Common myeloid progenitor, CD34-positive (primary cell): ENCODE measurements at regions not wholly inside any gene's neighbourhood (a gene's known extent, or its start where the extent isn't known, plus 50 kb on each side); places are given as distances from the start of the nearest gene placed in this dataset.
"Not testable (repeated sequence)": the region's sequence is repeated elsewhere in the genome, so short reads cannot be mapped to it uniquely, and the experiment has no call there.

Experiments used
- CTCF ChIA-PET: fragments of 350-600 bp; sonication (Branson Sonifier 250); formaldehyde crosslinking; loops from one replicate; lab custom pipeline; 2021; ENCODE audit warnings: antibody characterized with exemption; lab: Charles Lee
- POLR2A ChIA-PET: fragments of 350-600 bp; sonication (Branson Sonifier 250); formaldehyde crosslinking; loops from one replicate; lab custom pipeline; 2021; ENCODE audit warnings: antibody characterized with exemption; lab: Charles Lee
- DNase-seq, 3 donors: peaks; one replicate each; pipeline versions ENCODE4 v3.0.0 to v3.0.0-alpha.2; 2013
- H3K27ac ChIP-seq, 2 experiments: 1 replicate in 1 of 2; 2 replicates in 1 of 2; pipeline ENCODE4 v1.7.0; 2013; ENCODE audit warnings: inconsistent platforms in 2 of 2, low read length in 2 of 2, mild to moderate bottlenecking in 2 of 2, low read depth in 1 of 2, moderate library complexity in 1 of 2; ENCODE audit not compliant: severe bottlenecking in 2 of 2, insufficient read depth in 1 of 2, poor library complexity in 1 of 2
- H3K27me3 ChIP-seq, 5 experiments: replicated peaks in 2 of 5; 1 replicate in 3 of 5; 2 replicates in 2 of 5; pipeline versions ENCODE4 v1.6.1 to v1.7.0; 2013; ENCODE audit warnings: low read length in 4 of 5, mild to moderate bottlenecking in 2 of 5, moderate library complexity in 2 of 5, inconsistent platforms in 1 of 5; ENCODE audit not compliant: insufficient read depth in 5 of 5, control insufficient read depth in 4 of 5
- H3K36me3 ChIP-seq, 4 experiments: 1 replicate in 2 of 4; 2 replicates in 2 of 4; pipeline versions ENCODE4 v1.6.1 to v1.7.0; 2013; ENCODE audit warnings: low read length in 3 of 4, control low read depth in 1 of 4, mild to moderate bottlenecking in 1 of 4; ENCODE audit not compliant: control insufficient read depth in 4 of 4, insufficient read depth in 4 of 4
- H3K4me1 ChIP-seq, 4 experiments: 1 replicate in 3 of 4; 2 replicates in 1 of 4; pipeline versions ENCODE4 v1.6.1 to v1.7.1; 2013; ENCODE audit warnings: low read length in 3 of 4, mild to moderate bottlenecking in 3 of 4, control low read depth in 1 of 4, inconsistent platforms in 1 of 4, moderate library complexity in 1 of 4; ENCODE audit not compliant: control insufficient read depth in 4 of 4, insufficient read depth in 4 of 4; ENCODE audit errors: control extremely low read depth in 1 of 4
- H3K4me3 ChIP-seq, 7 experiments: 1 replicate in 4 of 7; 2 replicates in 3 of 7; pipeline versions ENCODE4 v1.5.1 to v1.7.0; 2013; ENCODE audit warnings: mild to moderate bottlenecking in 7 of 7, low read length in 6 of 7, moderate library complexity in 6 of 7, inconsistent platforms in 2 of 7, low read depth in 2 of 7, control low read depth in 1 of 7; ENCODE audit not compliant: insufficient read depth in 4 of 7, control insufficient read depth in 1 of 7; ENCODE audit errors: extremely low read depth in 1 of 7
- H3K9me3 ChIP-seq, 5 experiments: 1 replicate in 4 of 5; 2 replicates in 1 of 5; pipeline versions ENCODE4 v1.6.1 to v1.7.1; 2013; ENCODE audit warnings: low read length in 4 of 5, mild to moderate bottlenecking in 2 of 5, inconsistent platforms in 1 of 5, low read depth in 1 of 5, moderate library complexity in 1 of 5; ENCODE audit not compliant: control insufficient read depth in 4 of 5, insufficient read depth in 2 of 5; ENCODE audit errors: control extremely low read depth in 1 of 5
- WGBS: methylation state at CpG from one replicate; pipeline ENCODE4 v1.1.5; 2013; ENCODE audit not compliant: insufficient coverage; 5-methylcytosine and 5-hydroxymethylcytosine counted together

GRCh38 chr11:38595359-38596016 lies 1997.5 kb upstream of the RAG2 start:
- H3K27me3 ChIP-seq, H3K9me3 ChIP-seq, H3K27ac ChIP-seq, DNase-seq, H3K4me1 ChIP-seq, POLR2A ChIA-PET, H3K4me3 ChIP-seq, H3K36me3 ChIP-seq, CTCF ChIA-PET: not testable (repeated sequence)
- WGBS = 98% methylated on average over 13 of the region's 13 CpGs

DNA sequence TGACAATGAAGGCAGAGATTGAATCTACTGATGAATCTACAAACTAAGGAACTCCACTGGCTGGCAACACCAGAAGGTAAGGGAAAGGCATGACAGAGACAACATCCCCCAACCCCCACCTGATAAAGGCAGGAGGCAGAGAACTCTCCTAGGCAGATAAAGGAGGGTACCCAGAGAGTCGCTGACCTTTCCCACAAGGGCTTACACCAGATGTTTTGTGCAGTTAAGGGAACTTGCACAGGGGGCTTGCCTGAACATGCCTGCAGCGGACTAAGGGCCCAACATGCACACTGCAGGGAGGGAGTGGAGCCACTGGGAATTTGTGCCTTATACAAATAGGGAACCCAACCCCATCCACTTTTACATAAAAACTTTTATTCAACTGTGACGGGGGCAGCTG lies 1996.9 kb upstream of the RAG2 start:
- no peaks in the 10 kb centered on the region for H3K27me3 ChIP-seq
- no peaks in the 10 kb centered on the region for H3K4me1 ChIP-seq
- H3K9me3 ChIP-seq = no peaks in the 10 kb centered on the region
- no peak overlapping the region for H3K4me3 ChIP-seq
- POLR2A ChIA-PET = no interaction called here
- peak in 2 of 3 donors; percentile 35 to 62 for DNase-seq
- whole genome bisulfite sequencing = 100% methylated on average over 1 of the region's 3 CpGs
- CTCF ChIA-PET = no interaction called here
- H3K36me3 ChIP-seq = no peaks in the 10 kb centered on the region
- no peak overlapping the region for H3K27ac ChIP-seq

GRCh38 chr11:38593649-38594048 lies 1995.6 kb upstream of the RAG2 start:
- Histone ChIP-seq H3K27me3 (no peaks in the 10 kb centered on the region), H3K9me3 (no peaks in the 10 kb centered on the region)
- DNase-seq = no peak

DNA sequence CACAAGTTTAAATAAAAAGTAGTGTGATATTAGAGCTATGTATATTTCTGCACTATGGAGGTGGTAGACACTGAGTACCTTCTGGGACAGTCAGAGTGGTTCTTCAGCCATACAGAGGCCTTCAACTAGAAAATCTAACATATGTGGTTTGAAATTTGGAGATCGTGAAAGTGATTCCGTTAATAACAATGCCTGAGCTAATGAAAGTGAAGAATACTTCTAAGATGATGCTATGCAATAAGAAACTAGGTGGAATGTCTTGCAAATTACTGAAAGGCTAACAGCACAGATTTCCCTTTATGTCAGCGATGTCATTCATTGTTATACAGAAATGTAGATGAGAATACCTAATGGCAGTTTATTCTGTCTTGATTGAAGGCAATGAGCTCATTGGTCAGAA lies 1984.7 kb upstream of the RAG2 start:
- Histone ChIP-seq H3K27me3 (no peaks in the 10 kb centered on the region), H3K4me3 (no peak overlapping the region), H3K36me3 (no peaks in the 10 kb centered on the region), H3K27ac (no peak overlapping the region), H3K4me1 (no peaks in the 10 kb centered on the region), H3K9me3 (peaks cover 0 to 5% (median 2%) of the 10 kb centered on the region in 5 experiments)
- WGBS = 50% methylated on average over 2 of the region's 3 CpGs
- POLR2A ChIA-PET = no interaction called here
- DNase-seq = no peak
- CTCF ChIA-PET = no interaction called here

More at GRCh38 chr11:38593649-38594048, 1995.6 kb upstream of the RAG2 start:
- no peak overlapping the region for H3K27ac ChIP-seq
- H3K4me3 ChIP-seq = no peak overlapping the region
- 100% methylated on average over 1 of the region's 1 CpG for WGBS
- CTCF ChIA-PET = no interaction called here
- POLR2A ChIA-PET = no interaction called here
- H3K4me1 ChIP-seq = no peaks in the 10 kb centered on the region
- H3K36me3 ChIP-seq = no peaks in the 10 kb centered on the region

- H3K36me3 ChIP-seq = no peaks in the 10 kb centered on the region
- ChIA-PET POLR2A (no interaction called here), CTCF (no interaction called here)
- H3K4me3 ChIP-seq = no peak overlapping the region
- no peaks in the 10 kb centered on the region for H3K4me1 ChIP-seq
- H3K27me3 ChIP-seq = no peaks in the 10 kb centered on the region
- H3K9me3 ChIP-seq = peaks cover 0 to 11% (median 2%) of the 10 kb centered on the region in 5 experiments
- H3K27ac ChIP-seq = no peak overlapping the region
- DNase-seq = no peak
Measured at GRCh38 chr11:38582151-38582550, 1984.1 kb upstream of the RAG2 start.

- ChIA-PET POLR2A (no interaction called here), CTCF (no interaction called here)
- H3K27me3 ChIP-seq = no peaks in the 10 kb centered on the region
- H3K4me1 ChIP-seq = no peaks in the 10 kb centered on the region
- peaks cover 2 to 20% (median 4%) of the 10 kb centered on the region in 5 experiments for H3K9me3 ChIP-seq
- H3K4me3 ChIP-seq = no peak overlapping the region
- H3K27ac ChIP-seq = no peak overlapping the region
- no peak for DNase-seq
- H3K36me3 ChIP-seq = no peaks in the 10 kb centered on the region
Measured at GRCh38 chr11:38577769-38578168, 1979.7 kb upstream of the RAG2 start.

GRCh38 chr11:38562562-38562961 lies 1964.5 kb upstream of the RAG2 start:
- Histone ChIP-seq H3K36me3 (no peaks in the 10 kb centered on the region), H3K27ac (no peak overlapping the region), H3K9me3 (no peaks in the 10 kb centered on the region), H3K4me1 (no peaks in the 10 kb centered on the region), H3K27me3 (no peaks in the 10 kb centered on the region), H3K4me3 (no peak overlapping the region)
- 92% methylated on average over 3 of the region's 3 CpGs for WGBS
- DNase-seq = no peak
- POLR2A ChIA-PET = no interaction called here
- CTCF ChIA-PET = no interaction called here
